ENCODE measurements at regions not wholly inside any gene's neighbourhood (a gene's known extent, or its start where the extent isn't known, plus 50 kb on each side); places are given as distances from the start of the nearest gene placed in this dataset.

GRCh38 chr18:34637094-34637801 is 72.8 kb upstream of the DTNA start:
- intact Hi-C loops (cut with DNase I) = no loop called here
- H3K4me1 ChIP-seq = peaks cover 25% of the 10 kb centered on the region
- peak in 3 of 4 donors; percentile 44 to 50 (median 48) for ATAC-seq

GRCh38 chr18:34639687-34640086 is 70.4 kb upstream of the DTNA start:
- intact Hi-C loops (cut with DNase I) = loop anchor here (5.0 to 10.0 kb wide), 2 partner anchors 42 to 145 kb away; no protein-coding TSS in a partner anchor
- DNase-seq (no peak), ATAC-seq (peak in 3 of 4 donors; percentile 46 to 78 (median 52))
- Histone ChIP-seq H3K9me3 (no peaks in the 10 kb centered on the region), H3K27me3 (ENCODE audit: insufficient read depth in 3 of 3, low read length in 2 of 3) (no peaks in the 10 kb centered on the region), H3K36me3 (ENCODE audit: insufficient read depth in 1 of 2, low read depth in 1 of 2) (no peaks in the 10 kb centered on the region), H3K27ac (peak overlapping the region; percentile 65), H3K4me3 (no peak overlapping the region), H3K4me1 (peaks cover 33% of the 10 kb centered on the region)
- 30 to 56% (median 44%) methylated on average over 1 of the region's 1 CpG for WGBS, 3 donors
- no peak for TF ChIP-seq CTCF (IDR thresholded peaks at IDR 0.05)

More at GRCh38 chr18:34637094-34637801, 72.8 kb upstream of the DTNA start:
- no peak for DNase-seq
- Histone ChIP-seq H3K9me3 (no peaks in the 10 kb centered on the region), H3K36me3 (ENCODE audit: insufficient read depth in 1 of 2, low read depth in 1 of 2) (no peaks in the 10 kb centered on the region), H3K4me3 (no peak overlapping the region), H3K27ac (peak overlapping the region; percentile 53), H3K27me3 (ENCODE audit: insufficient read depth in 3 of 3, low read length in 2 of 3) (no peaks in the 10 kb centered on the region)
- WGBS, 3 donors = 62 to 74% (median 63%) methylated on average over 3 of the region's 3 CpGs
- TF ChIP-seq CTCF (IDR thresholded peaks at IDR 0.05) = no peak

GRCh38 chr18:34640276-34640675 is 69.8 kb upstream of the DTNA start:
- 16 to 67% (median 45%) methylated on average over 1 of the region's 1 CpG for WGBS, 3 donors
- ATAC-seq = no peak

GRCh38 chr18:34643989-34644388 is 66.1 kb upstream of the DTNA start:
- Histone ChIP-seq H3K4me1 (peaks cover 32% of the 10 kb centered on the region), H3K9me3 (no peaks in the 10 kb centered on the region), H3K4me3 (no peak overlapping the region), H3K27ac (peak overlapping the region; percentile 28), H3K36me3 (ENCODE audit: insufficient read depth in 1 of 2, low read depth in 1 of 2) (no peaks in the 10 kb centered on the region), H3K27me3 (ENCODE audit: insufficient read depth in 3 of 3, low read length in 2 of 3) (no peaks in the 10 kb centered on the region)
- no peak for TF ChIP-seq CTCF (IDR thresholded peaks at IDR 0.05)
- WGBS, 3 donors = 26 to 33% (median 30%) methylated on average over 2 of the region's 2 CpGs
- intact Hi-C loops (cut with DNase I) = loop anchor here (5.0 to 10.0 kb wide), 2 partner anchors 47 to 149 kb away; no protein-coding TSS in a partner anchor
- ATAC-seq (no peak), DNase-seq (no peak)

More at GRCh38 chr18:34640276-34640675, 69.8 kb upstream of the DTNA start:
- no peak for TF ChIP-seq CTCF (IDR thresholded peaks at IDR 0.05)
- Histone ChIP-seq H3K4me3 (no peak overlapping the region), H3K36me3 (ENCODE audit: insufficient read depth in 1 of 2, low read depth in 1 of 2) (no peaks in the 10 kb centered on the region), H3K9me3 (no peaks in the 10 kb centered on the region), H3K27ac (no peak overlapping the region), H3K4me1 (peaks cover 39% of the 10 kb centered on the region), H3K27me3 (ENCODE audit: insufficient read depth in 3 of 3, low read length in 2 of 3) (no peaks in the 10 kb centered on the region)
- no peak for DNase-seq
- intact Hi-C loops (cut with DNase I) = loop anchor here (5.0 to 10.0 kb wide), 2 partner anchors 43 to 145 kb away; no protein-coding TSS in a partner anchor

Measured in psoas muscle (tissue), 7 donors.